ENCODE measurements at regions not wholly inside any gene's neighbourhood (a gene's known extent, or its start where the extent isn't known, plus 50 kb on each side); places are given as distances from the start of the nearest gene placed in this dataset.

DNA sequence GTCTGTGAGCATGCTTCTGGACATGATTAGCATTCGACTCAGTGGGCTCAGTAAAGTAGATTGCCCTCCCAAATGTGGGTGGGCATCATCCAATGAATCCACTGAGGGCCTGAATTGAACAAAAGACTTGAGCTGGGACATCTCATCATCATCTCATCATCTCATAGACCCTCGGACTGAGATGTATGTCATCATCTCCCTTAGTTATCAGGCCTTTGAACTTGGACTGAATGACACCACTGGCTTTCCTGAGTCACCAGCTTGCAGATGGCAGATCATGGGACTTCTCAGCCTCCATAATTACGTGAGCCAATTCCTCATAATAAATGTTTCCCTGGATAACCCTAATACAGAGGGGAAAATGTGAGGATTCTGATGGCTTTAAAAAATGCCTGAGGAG, 128.3 kb upstream of the LSM8 start:
- Histone ChIP-seq H3K9me3 (ENCODE audit: control insufficient read depth, insufficient read depth, low read length) (no peaks in the 10 kb centered on the region), H3K4ac (ENCODE audit: low read depth, low read length) (no peak overlapping the region), H4K5ac (ENCODE audit: low read depth, low read length) (no peak overlapping the region), H3K4me3 (ENCODE audit: insufficient read depth, low read depth, low read length) (no peak overlapping the region), H3K23ac (ENCODE audit: low read depth, low read length) (no peak overlapping the region), H3K27me3 (ENCODE audit: control insufficient read depth, insufficient read depth, low read length) (no peaks in the 10 kb centered on the region), H3K36me3 (ENCODE audit: control insufficient read depth, insufficient read depth, low read length) (no peaks in the 10 kb centered on the region), H2BK20ac (ENCODE audit: low read depth, low read length) (no peak overlapping the region), H4K8ac (ENCODE audit: low read depth in 2 of 2, low read length in 2 of 2) (no peak overlapping the region), H3K79me1 (ENCODE audit: low read depth in 1 of 2, low read length in 2 of 2) (no peaks in the 10 kb centered on the region), H3K4me2 (ENCODE audit: low read depth, low read length) (no peak overlapping the region), H4K91ac (ENCODE audit: insufficient read depth, low read depth, low read length) (no peak overlapping the region), H2AK9ac (replicated peaks; ENCODE audit: low read depth, low read length, poor library complexity) (no peak overlapping the region), H2BK15ac (ENCODE audit: low read depth, low read length) (no peak overlapping the region), H3K4me1 (ENCODE audit: control insufficient read depth, insufficient read depth, low read length) (no peaks in the 10 kb centered on the region), H3K56ac (ENCODE audit: extremely low read depth, insufficient read depth, low read length) (no peak overlapping the region), H3K9ac (ENCODE audit: low read depth, low read length) (no peak overlapping the region), H2AK5ac (ENCODE audit: low read depth, low read length) (no peak overlapping the region), H3K9me1 (ENCODE audit: insufficient read depth, low read length) (no peaks in the 10 kb centered on the region), H4K20me1 (ENCODE audit: insufficient read depth, low read length) (no peaks in the 10 kb centered on the region), H2BK120ac (ENCODE audit: low read depth, low read length) (no peak overlapping the region), H2AFZ (replicated peaks; ENCODE audit: low read length, poor library complexity) (no peak overlapping the region), H3K18ac (ENCODE audit: low read depth, low read length) (no peak overlapping the region), H3K14ac (replicated peaks; ENCODE audit: low read depth, low read length) (no peak overlapping the region), H2BK5ac (ENCODE audit: low read depth, low read length, poor library complexity, severe bottlenecking) (no peak overlapping the region), H3K27ac (ENCODE audit: insufficient read depth, low read length) (no peak overlapping the region)
- ATAC-seq (ENCODE audit: low read depth) (no peak), DNase-seq (no peak)
- dilution Hi-C loops (cut with HindIII; ENCODE audit: low sequenced_read_pairs, unreplicated experiment): no loop called here
- no TSS peak for BruUV-seq (replicated peaks)
- intact Hi-C loops (cut with micrococcal nuclease): no loop called here
- in situ Hi-C loops (cut with MboI; ENCODE audit: low sequenced_read_pairs): no loop called here
- ChIA-PET POLR2A (ENCODE audit: unreplicated experiment) (no interaction called here), CTCF (no interaction called here)
- 57% methylated on average over 1 of the region's 3 CpGs; no CpG with 5 or more reads in 1 of the 2 experiments for WGBS, 2 experiments (ENCODE audit: extremely low coverage in 2 of 2, insufficient read length in 1 of 2)
- TF ChIP-seq BHLHE40 (IDR thresholded peaks at IDR 0.05; ENCODE audit: low read depth, low read length) (no peak), MXI1 (IDR thresholded peaks at IDR 0.05; ENCODE audit: borderline replicate concordance, low read depth, low read length) (no peak), CHD1 (IDR thresholded peaks at IDR 0.05; ENCODE audit: low read depth, low read length) (no peak), RFX5 (IDR thresholded peaks at IDR 0.05; ENCODE audit: low read depth, low read length) (no peak), SMC3 (IDR thresholded peaks at IDR 0.05; ENCODE audit: low read depth, low read length) (no peak), RAD21 (IDR thresholded peaks at IDR 0.05; ENCODE audit: low read length) (no peak), CEBPB (IDR thresholded peaks at IDR 0.05; ENCODE audit: low read depth, low read length) (no peak), FOS (IDR thresholded peaks at IDR 0.05; ENCODE audit: low read depth, low read length) (no peak), NFE2L2 (IDR thresholded peaks at IDR 0.05; ENCODE audit: low read depth, low read length) (no peak), MAZ (IDR thresholded peaks at IDR 0.05; ENCODE audit: borderline replicate concordance, low read depth, low read length) (no peak), POLR2A (IDR thresholded peaks at IDR 0.05; ENCODE audit: low read depth, low read length) (no peak), RCOR1 (IDR thresholded peaks at IDR 0.05; ENCODE audit: insufficient replicate concordance, low read length) (no peak)
- TF ChIP-seq, protein P1, sequence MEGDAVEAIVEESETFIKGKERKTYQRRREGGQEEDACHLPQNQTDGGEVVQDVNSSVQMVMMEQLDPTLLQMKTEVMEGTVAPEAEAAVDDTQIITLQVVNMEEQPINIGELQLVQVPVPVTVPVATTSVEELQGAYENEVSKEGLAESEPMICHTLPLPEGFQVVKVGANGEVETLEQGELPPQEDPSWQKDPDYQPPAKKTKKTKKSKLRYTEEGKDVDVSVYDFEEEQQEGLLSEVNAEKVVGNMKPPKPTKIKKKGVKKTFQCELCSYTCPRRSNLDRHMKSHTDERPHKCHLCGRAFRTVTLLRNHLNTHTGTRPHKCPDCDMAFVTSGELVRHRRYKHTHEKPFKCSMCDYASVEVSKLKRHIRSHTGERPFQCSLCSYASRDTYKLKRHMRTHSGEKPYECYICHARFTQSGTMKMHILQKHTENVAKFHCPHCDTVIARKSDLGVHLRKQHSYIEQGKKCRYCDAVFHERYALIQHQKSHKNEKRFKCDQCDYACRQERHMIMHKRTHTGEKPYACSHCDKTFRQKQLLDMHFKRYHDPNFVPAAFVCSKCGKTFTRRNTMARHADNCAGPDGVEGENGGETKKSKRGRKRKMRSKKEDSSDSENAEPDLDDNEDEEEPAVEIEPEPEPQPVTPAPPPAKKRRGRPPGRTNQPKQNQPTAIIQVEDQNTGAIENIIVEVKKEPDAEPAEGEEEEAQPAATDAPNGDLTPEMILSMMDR (conservative IDR thresholded peaks at IDR 0.05; ENCODE audit: low read depth, low read length): no peak

Data from IMR-90 (cell line).